Esophagus mucosa (tissue), 1 donor: ENCODE measurements at regions not wholly inside any gene's neighbourhood (a gene's known extent, or its start where the extent isn't known, plus 50 kb on each side); places are given as distances from the start of the nearest gene placed in this dataset.

Source experiments
- ATAC-seq: fragments of 200-7000 bp; cut with Tn5 transposase; one replicate; pipeline ENCODE4 v1.9.1; 2020
- donor health status: DM: yes; HTN: yes; CAD: no.

DNA sequence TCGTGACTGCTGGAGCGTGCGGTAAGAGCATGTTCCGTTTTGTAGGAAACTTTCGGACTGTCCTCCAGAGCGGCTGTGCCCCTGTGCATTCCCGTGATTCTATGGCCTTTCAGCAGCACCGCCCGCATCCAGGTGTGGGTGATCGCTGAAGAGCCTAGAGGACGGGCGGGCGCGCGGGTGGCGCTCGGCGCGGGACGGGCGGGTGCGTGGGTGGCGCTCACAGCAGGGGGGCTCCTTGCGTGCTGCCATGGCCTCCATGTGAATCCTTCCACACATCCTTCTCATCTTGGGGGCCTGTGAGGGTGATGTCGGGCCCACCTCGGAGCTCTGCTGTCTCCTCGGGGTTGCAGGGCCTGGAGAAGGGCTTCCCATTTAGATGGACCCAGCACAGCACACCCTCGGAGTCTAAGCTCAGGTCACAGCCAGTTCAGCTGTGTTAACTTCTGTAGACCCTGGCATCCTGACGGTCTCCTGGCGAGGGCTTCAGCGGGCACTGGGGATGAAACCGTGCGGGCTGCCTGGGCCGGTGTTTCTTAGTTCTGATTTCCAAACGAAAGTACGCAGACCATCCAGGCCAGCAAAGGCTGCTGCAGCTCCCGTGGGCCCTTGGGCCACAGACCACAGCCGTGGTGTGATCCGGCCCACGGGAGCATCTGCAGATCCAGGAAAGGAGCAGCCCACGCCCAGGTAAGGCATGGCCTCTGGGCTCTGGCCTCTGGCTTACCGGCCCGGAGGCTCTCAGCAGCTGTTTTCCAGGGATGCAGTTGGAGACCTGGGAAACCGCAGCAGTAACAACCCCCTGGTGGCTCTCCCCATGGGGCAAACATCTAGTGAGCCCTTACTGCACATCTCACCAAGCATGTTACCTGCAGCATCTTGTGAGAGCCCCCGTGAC is 339.4 kb downstream of the FOXL1 start:
- ATAC-seq = no peak

DNA sequence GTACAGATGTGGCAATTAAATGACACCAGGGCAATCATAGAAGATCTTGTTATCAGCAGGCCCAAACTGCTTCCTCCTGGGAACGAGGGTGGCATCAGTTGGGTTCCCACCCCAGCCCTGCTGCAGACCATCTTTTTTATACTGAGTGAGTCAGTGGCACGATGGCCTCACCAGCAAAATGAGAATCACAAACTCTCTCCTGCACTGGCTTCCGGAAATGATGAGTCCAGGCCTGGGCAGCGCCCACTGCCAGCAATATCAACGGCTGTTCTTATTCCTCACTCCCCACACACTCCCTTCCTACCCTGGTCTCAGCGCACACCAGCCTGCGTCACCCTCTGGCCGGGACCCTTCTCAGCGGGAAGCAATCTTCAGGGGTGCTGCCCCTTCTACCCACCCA is 340.3 kb downstream of the FOXL1 start:
- no peak for ATAC-seq

DNA sequence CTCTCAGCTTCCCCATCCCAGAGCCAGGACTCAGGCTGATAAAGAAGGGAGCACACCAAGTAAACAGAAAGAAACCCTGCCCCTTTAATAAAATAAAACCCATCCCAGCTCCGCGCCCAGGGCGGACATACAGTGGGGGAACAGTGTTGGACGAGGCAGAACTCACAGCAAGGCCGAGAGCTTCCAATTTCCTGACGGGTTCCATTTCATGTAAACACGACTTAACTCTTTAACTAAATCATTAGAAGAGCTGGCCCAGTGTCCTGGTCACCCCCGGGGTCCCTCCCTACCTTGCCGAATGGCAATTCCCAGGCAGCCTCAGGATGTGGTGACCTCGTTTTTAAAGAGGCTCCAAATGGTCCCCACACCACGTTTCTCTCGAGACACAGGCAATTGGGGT is 340.7 kb downstream of the FOXL1 start:
- ATAC-seq = no peak

DNA sequence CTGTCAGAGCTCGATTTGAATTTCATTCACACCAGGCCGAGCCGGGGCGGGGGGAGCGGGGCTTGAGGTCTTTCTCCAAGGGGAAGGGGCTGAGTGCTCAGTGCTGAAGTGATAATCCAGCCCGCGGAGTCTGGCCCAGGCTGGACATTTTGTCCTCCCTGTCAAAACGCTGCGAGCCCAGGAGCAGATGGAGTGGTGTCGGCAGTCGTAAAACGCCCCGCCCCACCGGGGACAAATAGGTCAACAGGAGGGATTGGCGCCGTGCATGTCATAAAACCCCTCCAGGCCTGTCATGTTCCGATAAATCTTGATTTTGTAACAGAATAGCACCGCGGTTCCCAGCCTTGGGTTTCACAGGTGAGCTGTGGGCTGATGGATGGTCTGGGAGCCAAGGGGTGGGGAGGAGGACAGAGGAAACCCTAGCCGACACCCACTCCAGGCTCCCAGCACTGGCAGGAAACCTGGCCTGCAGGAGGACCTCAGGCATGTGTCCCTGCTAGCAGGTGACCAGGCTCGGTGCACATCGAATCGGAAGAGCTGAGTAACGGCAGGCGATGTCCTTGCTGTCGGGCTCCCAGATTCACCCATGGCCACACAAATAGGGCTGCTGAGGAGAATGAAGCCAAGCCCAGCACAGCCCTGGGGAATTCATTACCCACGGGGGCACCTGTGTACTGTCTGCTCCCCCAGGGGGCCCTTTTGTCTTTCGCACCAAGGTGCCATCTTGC is 341.4 kb downstream of the FOXL1 start:
- ATAC-seq = no peak

DNA sequence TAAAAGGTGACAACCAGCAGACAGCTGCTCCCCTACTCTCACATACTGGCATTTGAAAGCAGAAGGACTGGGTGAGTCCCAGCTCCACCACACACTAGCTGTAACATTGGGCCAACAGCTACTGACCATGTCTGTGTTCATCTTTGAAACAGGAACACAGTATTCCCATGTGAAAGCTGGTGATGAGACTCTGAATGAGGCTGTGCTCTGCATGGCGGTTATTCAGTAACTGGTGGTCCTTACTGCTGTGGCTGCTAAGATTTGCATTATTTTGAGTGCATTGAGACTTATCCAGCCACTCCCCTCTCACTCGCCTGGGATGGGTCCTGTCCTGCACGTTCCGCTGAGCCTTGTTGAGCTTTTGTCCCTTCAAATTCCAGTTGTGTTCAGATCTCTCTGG is 342.9 kb downstream of the FOXL1 start:
- ATAC-seq = no peak

DNA sequence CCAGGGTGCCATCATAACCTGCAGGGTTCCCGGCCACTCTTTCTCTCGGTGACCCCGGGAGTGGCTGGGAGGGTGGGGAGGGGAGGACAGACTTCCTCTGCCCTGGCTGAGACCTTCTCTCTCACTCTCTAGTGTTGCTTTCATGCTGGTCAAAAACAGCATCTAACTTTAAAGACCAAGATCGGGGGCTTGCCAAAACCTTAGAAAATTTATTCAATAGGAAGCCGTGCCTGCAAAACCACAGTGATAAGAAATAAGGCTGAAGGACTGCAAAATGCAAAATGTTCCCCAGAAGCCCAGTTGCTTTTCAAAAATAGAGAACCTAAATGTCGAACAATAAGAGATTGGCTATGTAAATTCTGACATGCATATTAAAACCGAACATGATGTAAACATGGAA is 344.0 kb downstream of the FOXL1 start:
- no peak for ATAC-seq

DNA sequence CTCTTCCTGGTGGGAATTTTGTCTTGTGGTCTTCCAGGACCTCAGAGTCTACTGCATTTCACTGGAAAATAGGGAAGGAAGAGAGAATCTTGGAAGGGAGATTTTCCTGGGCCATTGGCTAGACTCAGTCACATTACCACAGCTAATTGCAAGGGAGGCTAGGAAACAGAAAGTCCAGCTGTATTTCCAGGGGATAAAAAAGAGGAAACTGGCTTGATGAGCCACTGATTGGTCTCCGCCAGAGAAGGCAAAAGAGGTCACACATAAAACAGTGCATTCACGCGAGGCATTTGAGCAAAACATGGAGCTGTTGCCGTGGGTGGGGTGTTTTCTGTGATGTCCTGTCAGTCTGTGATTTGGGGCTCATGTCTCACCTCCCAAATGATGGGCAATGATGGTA is 345.3 kb downstream of the FOXL1 start:
- no peak for ATAC-seq

DNA sequence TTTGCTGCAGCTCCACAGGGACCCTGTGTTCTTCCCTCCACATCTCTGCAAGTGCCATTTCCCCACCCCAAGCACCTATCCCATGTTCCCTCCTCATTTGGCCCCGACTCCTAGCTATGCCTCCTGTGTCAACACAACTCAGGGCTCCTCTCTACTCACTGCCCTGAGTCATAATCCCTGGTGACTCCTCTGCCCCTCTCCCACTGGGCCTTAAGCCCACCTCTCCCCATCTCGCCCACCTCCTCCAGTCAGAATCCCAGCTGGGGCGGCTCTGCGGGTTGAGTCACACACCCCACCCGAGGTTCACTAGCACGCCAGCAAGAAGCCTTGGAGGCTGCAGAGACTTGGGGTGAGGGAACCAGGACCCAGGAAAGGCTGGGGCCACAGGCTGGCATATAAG is 346.2 kb downstream of the FOXL1 start:
- no peak for ATAC-seq

DNA sequence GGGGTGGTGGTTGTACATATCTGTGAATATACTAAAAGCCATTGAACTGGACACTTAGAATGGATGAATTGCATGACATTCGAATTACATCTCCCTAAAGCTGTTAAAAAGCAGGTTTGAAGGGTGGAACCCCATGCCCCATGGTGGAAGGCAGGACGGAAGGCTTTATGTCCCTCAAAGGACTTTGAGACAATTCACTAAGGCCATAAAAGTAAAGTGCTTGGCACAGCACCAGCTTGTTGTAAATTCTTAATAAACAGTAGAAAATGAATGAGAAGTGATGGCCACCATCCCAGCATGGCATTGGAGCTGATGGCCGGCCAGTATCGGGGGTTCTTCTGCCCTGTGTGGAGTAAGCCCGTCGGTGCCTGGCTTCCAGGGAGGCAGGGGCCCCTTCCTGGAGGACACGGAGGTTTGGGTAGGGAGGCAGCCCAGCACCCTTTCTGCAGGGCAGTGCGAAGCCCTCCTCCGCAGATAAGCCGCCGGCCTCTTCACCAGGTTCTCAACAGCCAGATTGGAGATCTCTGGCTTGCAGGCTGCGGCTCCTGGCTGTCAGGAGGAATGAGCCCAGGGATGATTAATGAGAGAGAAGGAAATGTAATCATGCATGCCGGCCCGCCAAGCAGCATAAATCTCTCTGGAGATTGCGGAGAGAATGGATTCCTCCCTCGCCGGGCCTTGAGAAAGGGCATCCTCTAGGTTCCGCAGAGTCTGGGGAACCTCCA is 346.9 kb downstream of the FOXL1 start:
- ATAC-seq = no peak

DNA sequence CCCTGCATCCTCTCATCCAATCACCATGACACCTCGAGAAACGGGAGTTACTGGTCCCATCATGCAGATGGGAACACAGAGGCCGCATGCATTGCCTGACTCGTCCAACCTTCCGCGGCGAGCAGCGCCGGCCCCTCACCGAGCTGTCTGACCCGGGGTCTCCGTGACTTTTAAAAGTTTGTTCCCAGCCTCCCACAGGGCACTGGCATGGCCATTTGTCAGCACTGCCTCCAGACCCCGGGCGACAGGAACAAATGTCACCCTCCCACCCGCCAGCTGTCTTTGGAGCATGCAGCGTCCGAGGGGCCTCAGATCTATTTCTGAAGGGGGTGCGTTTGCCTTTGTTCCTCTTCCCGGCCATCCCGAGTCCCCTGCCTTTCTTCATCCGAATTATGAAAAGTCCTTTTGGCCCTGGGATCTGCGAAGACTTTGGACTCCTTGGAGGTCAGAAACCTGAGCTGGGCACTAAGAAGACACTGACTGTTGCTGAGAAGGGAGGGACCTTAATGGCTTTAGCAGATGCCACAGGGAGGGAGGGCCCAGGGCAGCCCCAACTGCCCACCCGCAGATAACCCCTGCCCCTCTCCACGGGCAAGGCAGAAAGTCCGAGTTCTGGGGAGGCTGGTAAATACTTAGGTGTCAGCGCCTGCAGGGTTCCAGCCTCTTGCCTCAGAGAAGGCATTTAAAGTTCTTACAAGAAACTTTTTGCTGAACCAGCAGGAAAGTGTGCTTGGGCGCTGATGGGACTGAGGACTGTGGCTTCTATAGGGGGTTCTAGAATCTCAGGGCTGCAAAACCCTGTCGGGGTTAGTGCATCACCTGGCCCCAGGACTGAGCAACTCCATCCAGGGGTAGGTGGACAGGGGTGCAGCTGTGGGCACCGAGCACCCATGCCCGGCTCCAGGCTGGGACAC is 348.1 kb downstream of the FOXL1 start:
- ATAC-seq = no peak

DNA sequence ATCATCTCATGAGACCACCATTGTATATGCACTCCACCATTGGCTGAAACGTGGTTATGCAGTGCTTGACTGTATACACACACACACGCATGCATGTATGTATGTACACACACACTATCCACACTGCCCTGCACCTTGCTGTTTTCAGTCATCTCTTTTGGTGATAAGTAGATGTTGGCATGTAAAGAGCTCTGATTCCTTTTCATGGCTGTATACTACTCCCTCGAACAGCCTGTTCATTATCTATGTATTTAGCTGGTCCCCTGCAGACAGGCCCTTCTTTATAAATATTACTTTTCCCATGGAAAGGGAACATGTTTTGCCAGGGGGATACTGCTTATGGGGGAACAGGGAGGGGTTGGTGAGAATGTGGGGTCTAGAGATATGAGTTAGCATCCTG is 349.4 kb downstream of the FOXL1 start:
- ATAC-seq = no peak

DNA sequence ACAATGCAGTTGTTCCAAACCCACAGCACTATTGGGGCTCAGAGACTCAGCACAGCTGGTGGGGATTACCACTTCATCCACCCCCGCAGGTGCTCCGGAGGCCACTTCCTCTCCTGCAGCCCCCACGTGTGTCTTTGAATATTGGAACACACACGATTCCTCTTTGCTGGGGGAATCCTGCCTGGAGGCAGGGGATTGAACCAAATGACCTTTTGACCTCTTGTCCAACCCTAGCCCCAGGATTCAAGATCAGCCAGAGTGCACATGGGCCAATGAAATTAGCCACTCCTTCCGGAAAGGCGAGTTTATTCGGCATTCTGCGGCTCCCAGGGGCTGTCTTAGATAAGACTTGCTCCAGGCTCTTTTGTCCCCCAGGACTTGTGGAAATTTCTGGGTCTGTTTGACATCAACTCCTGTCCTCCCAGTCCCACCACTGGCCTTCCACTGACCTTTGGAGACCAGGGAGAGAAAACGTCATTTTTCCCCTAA is 350.2 kb downstream of the FOXL1 start:
- ATAC-seq = no peak

DNA sequence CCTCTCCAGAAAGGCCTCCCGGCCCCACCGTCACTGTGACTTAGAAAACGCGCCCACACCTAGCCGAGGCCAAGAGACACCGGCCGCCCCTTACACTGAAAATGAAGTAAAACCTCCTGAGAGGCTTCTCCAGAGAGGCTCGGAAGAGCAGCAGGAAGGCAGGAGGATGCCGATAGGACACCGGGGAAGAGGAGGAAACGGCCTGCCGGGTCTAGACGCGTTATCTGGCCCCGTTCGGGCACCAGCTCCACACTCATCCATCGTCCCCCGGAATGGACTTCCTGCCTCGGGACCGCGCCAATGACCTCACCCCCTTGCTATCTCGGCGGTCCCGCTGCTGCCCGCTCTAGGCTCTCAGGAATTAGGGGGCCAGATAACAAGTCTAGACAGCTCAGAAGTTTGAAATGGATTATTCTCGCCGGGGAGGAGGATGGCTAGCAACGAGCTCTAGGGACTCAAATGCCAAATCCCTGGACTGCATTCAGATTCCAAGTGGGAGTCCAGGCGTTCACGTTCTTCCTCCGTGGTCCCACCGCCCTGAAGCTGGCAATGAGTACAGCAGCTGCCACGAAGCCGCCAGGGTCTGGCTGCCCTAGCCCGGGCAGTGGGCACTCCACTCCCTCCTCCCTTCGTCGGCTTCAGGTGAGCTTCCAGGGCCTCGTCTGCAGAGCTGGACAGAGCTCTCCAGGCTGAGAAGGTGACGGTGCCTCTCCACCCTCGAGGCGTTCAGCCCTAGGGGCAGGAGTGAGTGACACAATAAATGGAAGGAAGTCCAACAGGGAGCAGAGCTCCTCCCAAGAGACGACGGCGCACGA is 350.9 kb downstream of the FOXL1 start:
- ATAC-seq = no peak

DNA sequence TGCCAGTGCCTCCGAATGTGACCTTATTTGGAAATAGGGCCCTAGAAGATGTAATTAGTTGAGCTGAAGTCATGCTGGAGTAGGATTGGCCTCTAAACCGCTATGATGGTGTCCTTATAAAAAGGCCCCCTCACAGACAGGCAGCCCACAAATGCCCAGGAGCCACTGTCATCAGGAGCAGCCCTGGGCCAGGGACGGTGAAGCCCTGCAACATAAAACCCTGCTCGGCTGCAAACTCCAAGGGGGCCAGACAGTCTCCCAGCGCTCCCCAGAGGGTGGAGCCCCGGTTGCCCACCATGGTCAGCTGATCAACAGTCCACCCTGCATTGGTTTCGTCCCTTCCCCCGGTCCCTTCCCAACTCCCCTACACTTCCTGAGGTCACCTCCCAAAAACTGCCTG is 351.7 kb downstream of the FOXL1 start:
- ATAC-seq = no peak

DNA sequence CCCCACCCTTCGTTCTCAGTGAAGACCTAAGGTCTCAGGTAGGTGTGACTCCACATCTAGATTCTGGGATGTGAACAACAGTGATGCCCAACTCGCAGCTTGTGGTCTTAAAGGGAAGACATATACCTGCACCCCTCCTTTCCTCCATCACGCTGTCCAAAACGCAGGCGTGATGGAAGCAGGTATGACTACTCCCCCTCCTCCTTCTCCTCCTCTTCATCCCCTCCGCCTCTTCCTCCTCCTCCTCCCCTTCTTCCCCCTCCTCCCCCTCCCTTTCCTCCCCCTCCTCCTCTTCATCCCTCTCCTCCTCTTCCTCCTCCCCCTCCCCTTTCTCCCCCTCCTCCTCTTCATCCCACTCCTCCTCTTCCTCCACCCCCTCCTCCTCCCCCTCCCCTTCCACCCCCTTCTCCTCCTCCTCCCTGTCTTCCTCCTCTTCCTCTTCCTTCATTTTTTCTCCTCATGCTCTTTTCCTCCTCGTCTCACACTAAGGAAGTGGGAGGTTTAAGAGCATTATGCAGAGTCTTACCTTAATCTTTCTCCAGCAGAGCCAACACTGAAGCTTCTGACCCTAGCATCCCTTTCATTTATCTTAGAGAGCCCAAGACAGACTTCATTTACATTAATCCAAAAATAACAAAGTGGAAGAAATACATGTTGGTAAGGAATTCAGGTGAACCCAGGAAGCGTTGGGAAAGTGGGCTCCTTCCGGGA is 352.5 kb downstream of the FOXL1 start:
- ATAC-seq = no peak

DNA sequence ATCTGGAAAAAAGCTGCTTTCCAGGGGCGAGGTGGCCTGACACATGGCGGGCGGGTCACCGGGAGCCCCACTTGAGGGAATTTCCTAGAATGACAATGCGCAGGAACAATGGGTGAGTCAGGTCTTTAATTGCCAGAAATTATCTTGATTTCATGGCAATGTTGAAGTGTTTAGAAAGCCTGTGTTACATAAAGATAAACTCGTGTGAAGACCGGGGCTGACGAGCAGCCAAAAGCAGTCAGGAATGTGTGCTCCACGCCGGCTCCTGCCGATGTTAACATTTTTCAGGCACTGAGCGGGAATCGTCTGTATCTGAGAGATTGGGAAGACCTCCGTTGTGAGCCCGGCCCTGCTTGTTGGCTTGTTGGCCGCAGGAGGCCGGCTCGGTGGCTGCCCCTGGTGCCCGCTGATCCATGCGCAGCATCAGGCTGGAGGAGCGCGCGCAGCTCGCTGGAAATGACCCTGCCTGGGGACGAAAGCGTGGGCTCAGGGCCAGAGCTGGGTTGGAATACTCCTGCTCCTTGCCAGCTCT is 353.1 kb downstream of the FOXL1 start:
- ATAC-seq = no peak

DNA sequence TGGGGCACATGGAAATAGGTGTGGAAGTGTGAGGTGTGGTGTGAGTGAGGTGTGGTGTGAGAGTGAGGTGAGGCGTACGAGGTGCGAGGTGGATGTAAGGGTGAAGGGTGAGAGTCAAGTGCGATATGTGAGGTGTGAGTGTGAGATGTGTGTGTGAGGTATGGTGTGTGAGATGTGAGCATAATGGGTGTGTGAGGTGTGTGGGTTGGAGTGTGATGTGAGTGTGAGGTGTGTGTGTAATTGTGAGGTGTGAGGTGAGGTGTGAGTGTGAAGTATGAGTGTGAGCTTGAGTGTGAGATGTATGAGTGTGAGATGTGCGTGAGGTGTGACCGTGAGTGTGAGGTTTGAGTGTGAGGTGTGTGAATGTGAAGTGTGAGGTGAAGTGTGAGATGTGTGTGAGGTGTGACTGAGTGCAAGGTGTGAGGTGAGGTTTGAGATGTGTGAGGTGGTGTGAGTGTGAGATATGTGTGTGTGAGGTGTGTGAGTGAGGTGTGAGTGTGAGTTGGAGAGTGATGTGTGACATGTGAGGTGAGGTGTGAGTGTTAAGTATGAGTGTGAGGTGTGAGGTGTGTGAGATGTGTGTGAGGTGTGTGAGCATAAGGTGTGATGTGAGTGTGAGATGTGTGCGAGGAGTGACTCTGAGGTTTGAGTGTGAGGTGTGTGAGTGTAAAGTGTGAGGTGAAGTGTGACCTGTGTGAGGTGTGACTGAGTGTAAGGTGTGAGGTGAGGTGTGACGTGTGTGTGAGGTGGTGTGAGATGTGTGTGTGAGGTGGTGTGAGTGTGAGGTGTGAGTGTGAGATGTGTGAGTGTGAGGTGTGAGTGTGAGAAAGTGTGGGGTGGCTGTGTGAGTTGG is 354.0 kb downstream of the FOXL1 start:
- no peak for ATAC-seq

DNA sequence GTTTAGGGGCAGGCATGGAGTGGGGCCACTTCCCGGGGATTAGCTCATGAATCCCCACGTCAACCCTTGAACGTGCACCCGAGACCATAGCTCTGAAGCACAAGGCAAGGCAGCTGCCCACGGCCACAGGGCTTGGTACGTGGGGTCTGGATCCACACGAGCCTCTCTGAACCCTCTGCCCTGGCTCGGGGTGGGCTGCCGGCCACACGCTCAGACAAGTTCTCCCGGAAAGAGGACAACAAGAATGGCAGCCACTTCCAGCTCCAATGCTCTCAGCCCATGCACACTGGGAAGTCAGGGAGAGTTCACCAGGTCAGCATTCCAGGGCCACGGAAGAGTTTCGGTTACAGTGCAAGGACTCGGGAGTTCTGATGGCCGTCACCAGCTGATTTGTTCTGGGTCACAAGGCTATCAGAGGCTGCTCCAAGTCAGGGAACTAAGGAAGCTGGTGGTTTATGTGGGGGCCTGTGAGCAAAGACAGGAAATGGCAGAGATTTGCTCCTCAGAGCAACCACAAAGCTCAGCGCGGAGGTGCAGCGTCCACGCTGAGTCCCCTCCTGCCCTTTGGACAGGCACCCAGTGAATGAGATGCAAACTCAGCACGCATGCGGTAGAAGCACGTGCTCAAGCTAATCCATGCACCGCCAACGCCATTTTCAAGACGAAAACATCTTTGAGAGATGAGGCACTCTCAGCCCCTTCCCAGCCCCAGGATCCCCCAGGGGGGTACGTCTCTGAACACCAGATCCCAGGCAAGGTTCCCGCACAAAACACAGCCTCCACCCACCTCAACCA is 356.4 kb downstream of the FOXL1 start:
- no peak for ATAC-seq
